ENCODE measurements at regions not wholly inside any gene's neighbourhood (a gene's known extent, or its start where the extent isn't known, plus 50 kb on each side); places are given as distances from the start of the nearest gene placed in this dataset.

DNA sequence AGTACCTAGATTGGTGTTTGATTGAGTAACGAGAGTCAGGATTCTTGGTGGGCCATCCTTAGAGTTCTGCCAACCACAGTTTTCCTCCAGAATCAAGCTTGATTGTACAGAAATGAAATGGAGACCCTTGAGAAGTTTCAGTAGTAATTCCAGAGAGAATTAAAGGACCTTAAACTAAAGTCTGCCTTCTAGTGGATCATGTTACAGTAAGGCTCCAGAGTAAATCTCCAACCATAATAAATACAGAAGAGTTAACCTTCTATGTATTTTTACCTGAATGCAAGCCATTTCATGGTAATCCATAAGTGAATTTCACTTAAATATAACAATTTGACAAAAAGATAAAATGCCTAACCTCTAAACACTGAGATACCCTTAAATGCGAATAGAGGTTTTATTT lies 53.0 kb upstream of the CNTLN start:
- no peak for TF ChIP-seq EZH2 (IDR thresholded peaks at IDR 0.05; ENCODE audit: low read depth, unreplicated experiment)
- TF ChIP-seq POLR2AphosphoS5 (IDR thresholded peaks at IDR 0.05; ENCODE audit: low read depth): no peak
- TF ChIP-seq, protein P1, sequence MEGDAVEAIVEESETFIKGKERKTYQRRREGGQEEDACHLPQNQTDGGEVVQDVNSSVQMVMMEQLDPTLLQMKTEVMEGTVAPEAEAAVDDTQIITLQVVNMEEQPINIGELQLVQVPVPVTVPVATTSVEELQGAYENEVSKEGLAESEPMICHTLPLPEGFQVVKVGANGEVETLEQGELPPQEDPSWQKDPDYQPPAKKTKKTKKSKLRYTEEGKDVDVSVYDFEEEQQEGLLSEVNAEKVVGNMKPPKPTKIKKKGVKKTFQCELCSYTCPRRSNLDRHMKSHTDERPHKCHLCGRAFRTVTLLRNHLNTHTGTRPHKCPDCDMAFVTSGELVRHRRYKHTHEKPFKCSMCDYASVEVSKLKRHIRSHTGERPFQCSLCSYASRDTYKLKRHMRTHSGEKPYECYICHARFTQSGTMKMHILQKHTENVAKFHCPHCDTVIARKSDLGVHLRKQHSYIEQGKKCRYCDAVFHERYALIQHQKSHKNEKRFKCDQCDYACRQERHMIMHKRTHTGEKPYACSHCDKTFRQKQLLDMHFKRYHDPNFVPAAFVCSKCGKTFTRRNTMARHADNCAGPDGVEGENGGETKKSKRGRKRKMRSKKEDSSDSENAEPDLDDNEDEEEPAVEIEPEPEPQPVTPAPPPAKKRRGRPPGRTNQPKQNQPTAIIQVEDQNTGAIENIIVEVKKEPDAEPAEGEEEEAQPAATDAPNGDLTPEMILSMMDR (conservative IDR thresholded peaks at IDR 0.05; ENCODE audit: low read depth in 2 of 2): no peak
